Nephron (organoid): ENCODE measurements at regions not wholly inside any gene's neighbourhood (a gene's known extent, or its start where the extent isn't known, plus 50 kb on each side); places are given as distances from the start of the nearest gene placed in this dataset.

Experiments used
- H3K27ac Mint-ChIP-seq, 3 experiments: 2 replicates each; pipeline ENCODE4 v1.8.0; 2020; ENCODE audit warnings: mixed read lengths in 3 of 3, mild to moderate bottlenecking in 2 of 3, moderate library complexity in 1 of 3
- H3K27me3 Mint-ChIP-seq: 2 replicates; pipeline ENCODE4 v1.8.0; 2021; ENCODE audit warnings: low read depth, mild to moderate bottlenecking, moderate library complexity, mixed read lengths
- H3K36me3 Mint-ChIP-seq: 2 replicates; pipeline ENCODE4 v1.8.0; 2020; ENCODE audit warnings: low read depth, mixed read lengths
- H3K4me1 Mint-ChIP-seq: 2 replicates; pipeline ENCODE4 v1.8.0; 2020; ENCODE audit warnings: mixed read lengths
- H3K4me3 Mint-ChIP-seq, 3 experiments: 2 replicates each; pipeline ENCODE4 v1.8.0; 2020; ENCODE audit warnings: mild to moderate bottlenecking in 3 of 3, mixed read lengths in 3 of 3, moderate library complexity in 2 of 3
- H3K9me3 Mint-ChIP-seq: 2 replicates; pipeline ENCODE4 v1.8.0; 2020; ENCODE audit warnings: mixed read lengths
- CTCF ChIP-seq, 3 experiments: fragments of 200-600 bp; sonication (generic); IDR thresholded peaks; one replicate each; pipeline ENCODE4 v1.5.0; 2021; ENCODE audit warnings: antibody characterized with exemption in 3 of 3; ENCODE audit not compliant: unreplicated experiment in 3 of 3

DNA sequence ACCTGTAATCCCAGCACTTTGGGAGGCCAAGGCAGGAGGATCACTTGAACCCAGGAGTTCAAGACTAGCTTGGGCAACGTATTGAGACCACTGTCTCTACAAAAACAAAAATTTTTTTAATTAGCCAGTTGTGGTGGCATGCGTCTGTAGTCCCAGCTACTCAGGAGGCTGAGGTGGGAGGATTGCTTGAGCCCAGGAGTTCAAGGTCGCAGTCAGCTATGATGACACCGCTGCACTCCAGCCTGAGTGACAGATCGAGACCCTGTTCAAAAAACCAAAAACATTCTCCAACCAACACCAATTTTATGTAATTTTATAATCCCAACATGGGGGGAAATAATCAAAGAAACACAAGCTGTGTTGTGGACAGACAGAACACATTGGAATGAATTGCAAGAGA is 54.6 kb upstream of the TNRC6A start:
- no peak for TF ChIP-seq CTCF (IDR thresholded peaks at IDR 0.05; ENCODE audit: unreplicated experiment in 3 of 3)
- H3K4me3 Mint-ChIP-seq: no peak overlapping the region
- no peaks in the 10 kb centered on the region for H3K9me3 Mint-ChIP-seq
- H3K4me1 Mint-ChIP-seq: peaks cover 12% of the 10 kb centered on the region
- no peak overlapping the region for H3K27ac Mint-ChIP-seq
- no peaks in the 10 kb centered on the region for H3K36me3 Mint-ChIP-seq
- H3K27me3 Mint-ChIP-seq: peaks cover 11% of the 10 kb centered on the region

DNA sequence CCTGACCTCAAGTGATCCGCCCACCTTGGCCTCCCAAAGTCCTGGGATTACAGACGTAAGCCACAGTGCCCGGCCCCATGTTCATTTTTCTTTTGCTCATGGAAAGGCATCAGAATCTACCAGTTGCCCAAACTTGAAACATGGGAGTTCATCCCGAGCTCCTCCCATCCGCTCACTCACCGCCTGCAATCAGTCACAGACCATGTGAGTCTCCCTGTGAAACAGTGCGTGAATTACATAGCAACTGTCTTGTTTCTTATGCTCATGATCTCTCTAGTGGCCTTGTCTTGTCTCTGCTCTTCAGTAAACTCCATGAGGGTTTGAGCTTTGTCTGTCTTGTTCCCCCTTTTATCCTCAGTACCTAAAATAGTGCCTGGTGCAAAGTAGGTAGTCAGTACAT is 52.1 kb upstream of the TNRC6A start:
- H3K27ac Mint-ChIP-seq: no peak overlapping the region
- H3K9me3 Mint-ChIP-seq: no peaks in the 10 kb centered on the region
- no peak overlapping the region for H3K4me3 Mint-ChIP-seq
- TF ChIP-seq CTCF (IDR thresholded peaks at IDR 0.05; ENCODE audit: unreplicated experiment in 3 of 3): no peak
- H3K36me3 Mint-ChIP-seq: no peaks in the 10 kb centered on the region
- H3K4me1 Mint-ChIP-seq: peaks cover 5% of the 10 kb centered on the region
- no peaks in the 10 kb centered on the region for H3K27me3 Mint-ChIP-seq
